ENCODE measurements at regions not wholly inside any gene's neighbourhood (a gene's known extent, or its start where the extent isn't known, plus 50 kb on each side); places are given as distances from the start of the nearest gene placed in this dataset.

DNA sequence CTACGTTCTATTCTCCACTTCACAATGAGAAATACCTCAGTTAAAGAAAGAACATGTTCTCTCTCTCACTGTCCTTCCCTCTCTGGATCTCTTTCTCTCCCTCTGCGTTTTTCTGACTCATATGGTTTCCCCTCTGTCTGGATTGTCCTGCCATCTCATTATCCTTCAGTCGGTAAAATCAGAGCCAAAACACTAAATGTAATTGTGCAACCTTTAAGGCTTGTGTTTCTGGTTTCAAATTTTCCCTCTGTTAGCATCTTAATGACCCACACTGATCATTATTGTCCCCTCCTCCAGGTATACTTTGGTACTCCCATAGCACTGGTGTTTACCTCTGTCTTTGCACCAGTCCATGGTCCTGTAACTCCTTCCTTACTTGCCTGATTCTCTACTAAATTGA lies 509.4 kb upstream of the C9orf72 start:
- no peak overlapping the region for H3K23ac ChIP-seq (ENCODE audit: insufficient read length, low read depth, low read length)
- H4K91ac ChIP-seq (ENCODE audit: insufficient read length, low read depth, low read length): no peak overlapping the region
- no peak overlapping the region for H2BK15ac ChIP-seq (ENCODE audit: low read depth, low read length)
- H3K27ac Mint-ChIP-seq: no peak overlapping the region
- no peaks in the 10 kb centered on the region for H3K27me3 Mint-ChIP-seq (ENCODE audit: low read depth)
- no peak overlapping the region for H3K27ac ChIP-seq (ENCODE audit: insufficient read length, low read depth, low read length)
- no peak overlapping the region for H2BK20ac ChIP-seq (ENCODE audit: low read depth, low read length, poor library complexity, severe bottlenecking)
- H3K27me3 ChIP-seq (ENCODE audit: insufficient read depth, low read length): no peaks in the 10 kb centered on the region
- no peak overlapping the region for H3K9ac ChIP-seq (ENCODE audit: extremely low read depth, insufficient read length, low read length)
- no CpG with 5 or more reads among the region's 3 CpGs for WGBS (ENCODE audit: extremely low coverage, insufficient read length, low lambda C conversion rate)
- TF ChIP-seq CTCF (conservative IDR thresholded peaks at IDR 0.05): no peak
- no peak overlapping the region for H4K5ac ChIP-seq (ENCODE audit: insufficient read length, low read depth, low read length)
- H3K4ac ChIP-seq (ENCODE audit: low read depth, low read length): no peak overlapping the region
- H3K79me2 ChIP-seq (ENCODE audit: insufficient read depth, low read length): no peaks in the 10 kb centered on the region
- H3K56ac ChIP-seq (ENCODE audit: insufficient read length, low read depth, low read length): no peak overlapping the region
- no peak overlapping the region for H2BK120ac ChIP-seq (ENCODE audit: low read depth, low read length, poor library complexity, severe bottlenecking)
- H2BK5ac ChIP-seq (ENCODE audit: insufficient read length, low read length): no peak overlapping the region
- no peak overlapping the region for H3K4me2 ChIP-seq (ENCODE audit: insufficient read depth, insufficient read length, low read length)
- no peak overlapping the region for H3K14ac ChIP-seq (ENCODE audit: insufficient read depth, low read length)
- no peak overlapping the region for H3K4me3 Mint-ChIP-seq
- no peak overlapping the region for H2AK5ac ChIP-seq (ENCODE audit: insufficient read length, low read length)
- H3K79me1 ChIP-seq (ENCODE audit: insufficient read depth, low read depth, low read length, poor library complexity, severe bottlenecking): no peaks in the 10 kb centered on the region
- no peaks in the 10 kb centered on the region for H3K4me1 ChIP-seq (ENCODE audit: insufficient read depth, low read length)
- H3K18ac ChIP-seq (ENCODE audit: insufficient read length, low read depth, low read length): no peak overlapping the region
- H3K36me3 Mint-ChIP-seq (ENCODE audit: insufficient read depth in 1 of 3, low read depth in 3 of 3): no peaks in the 10 kb centered on the region
- H4K20me1 ChIP-seq (ENCODE audit: control insufficient read depth, insufficient read depth, insufficient read length): no peaks in the 10 kb centered on the region
- H2BK12ac ChIP-seq (ENCODE audit: insufficient read length, low read depth, low read length): no peak overlapping the region
- H3K9me3 ChIP-seq (ENCODE audit: control insufficient read depth, low read depth, low read length): no peaks in the 10 kb centered on the region
- H3K23me2 ChIP-seq (ENCODE audit: insufficient read length, low read depth, low read length, poor library complexity, severe bottlenecking): no peaks in the 10 kb centered on the region
- H4K8ac ChIP-seq (replicated peaks; ENCODE audit: insufficient read length, low read depth, low read length): no peak overlapping the region
- DNase-seq: no peak
- no peak overlapping the region for H3T11ph ChIP-seq (ENCODE audit: low read length)
- H3K4me1 Mint-ChIP-seq: peaks cover 4 to 5% of the 10 kb centered on the region in 2 experiments; a peak in 3 of 4 replicates
- H2AFZ ChIP-seq (ENCODE audit: low read length): no peak overlapping the region
- H3K9me3 Mint-ChIP-seq: no peaks in the 10 kb centered on the region

Measured in H9 (cell line).